HepG2 (cell line): ENCODE measurements at regions not wholly inside any gene's neighbourhood (a gene's known extent, or its start where the extent isn't known, plus 50 kb on each side); places are given as distances from the start of the nearest gene placed in this dataset.

Source experiments
- ATF7-NPFF ChIP-seq: sonication (generic); formaldehyde crosslinking; IDR thresholded peaks from 2 replicates; pipeline ENCODE4 v1.8.1; 2023; ENCODE audit warnings: mild to moderate bottlenecking, low read depth, missing genetic modification reagents, moderate library complexity
- FOXA1 ChIP-seq, 2 experiments: fragments of 450-650 bp in 1 of 2; sonication (generic) in 1 of 2; formaldehyde crosslinking in 1 of 2; IDR thresholded peaks; 2 replicates each; pipeline versions ENCODE4 v1.4.0 to v1.6.1; 2016 to 2020; ENCODE audit warnings: missing genetic modification reagents in 1 of 2
- MBD4 ChIP-seq: IDR thresholded peaks from 2 replicates; pipeline ENCODE4 v1.6.1; 2012; ENCODE audit warnings: low read length, inconsistent platforms, borderline replicate concordance
- MLLT10 ChIP-seq: sonication (generic); formaldehyde crosslinking; IDR thresholded peaks from 2 replicates; pipeline ENCODE4 v1.4.0; 2020; ENCODE audit warnings: missing genetic modification reagents
- PLRG1 ChIP-seq: fragments of 450-650 bp; conservative IDR thresholded peaks from 2 replicates; pipeline ENCODE4 v1.6.1; 2016
- PPARG ChIP-seq: conservative IDR thresholded peaks from 2 replicates; pipeline ENCODE4 v1.6.1; 2016; ENCODE audit warnings: missing biosample characterization, missing genetic modification reagents
- ZFYVE20 ChIP-seq: sonication (generic); formaldehyde crosslinking; IDR thresholded peaks from 2 replicates; pipeline ENCODE4 v1.8.0; 2023; ENCODE audit warnings: low read depth, mild to moderate bottlenecking, moderate library complexity, missing genetic modification reagents, borderline replicate concordance
- ZNF326 ChIP-seq: sonication (generic); formaldehyde crosslinking; IDR thresholded peaks from 2 replicates; pipeline ENCODE4 v1.4.0; 2020; ENCODE audit warnings: missing genetic modification reagents, borderline replicate concordance
- ZNF33A ChIP-seq: sonication (generic); formaldehyde crosslinking; IDR thresholded peaks from 2 replicates; pipeline ENCODE4 v1.5.1; 2020; ENCODE audit warnings: missing genetic modification reagents, mild to moderate bottlenecking, moderate library complexity, borderline replicate concordance
- ZNF350 ChIP-seq: sonication (generic); formaldehyde crosslinking; IDR thresholded peaks from 2 replicates; pipeline ENCODE4 v1.4.0; 2020; ENCODE audit warnings: mild to moderate bottlenecking, low read depth, missing genetic modification reagents, borderline replicate concordance
- ZNF790 ChIP-seq: sonication (generic); formaldehyde crosslinking; IDR thresholded peaks from 2 replicates; pipeline ENCODE4 v1.8.0; 2022; ENCODE audit warnings: missing genetic modification reagents, mild to moderate bottlenecking, borderline replicate concordance
- ZNF878 ChIP-seq: sonication (generic); formaldehyde crosslinking; IDR thresholded peaks from 2 replicates; pipeline ENCODE4 v1.8.1; 2023; ENCODE audit warnings: mild to moderate bottlenecking, missing genetic modification reagents, moderate library complexity
- TF ChIP-seq, protein P1 (sequence below): sonication (generic); formaldehyde crosslinking; IDR thresholded peaks from 2 replicates; pipeline ENCODE4 v1.4.0; 2020; ENCODE audit warnings: missing genetic modification reagents, borderline replicate concordance
- TF ChIP-seq, protein P2 (sequence below): IDR thresholded peaks from 2 replicates; pipeline ENCODE4 v1.6.1; 2016
- TF ChIP-seq, protein P3 (sequence below), 2 experiments: sonication (generic) in 1 of 2; formaldehyde crosslinking in 1 of 2; IDR thresholded peaks; 2 replicates each; pipeline versions ENCODE4 v1.4.0 to v1.6.1; 2018 to 2020; ENCODE audit warnings: missing genetic modification reagents in 2 of 2, borderline replicate concordance in 1 of 2, low read depth in 1 of 2, mild to moderate bottlenecking in 1 of 2, missing biosample characterization in 1 of 2
- TF ChIP-seq, protein P4 (sequence below): sonication (generic); formaldehyde crosslinking; IDR thresholded peaks from 2 replicates; pipeline ENCODE4 v1.4.0; 2020; ENCODE audit warnings: missing genetic modification reagents, borderline replicate concordance

DNA sequence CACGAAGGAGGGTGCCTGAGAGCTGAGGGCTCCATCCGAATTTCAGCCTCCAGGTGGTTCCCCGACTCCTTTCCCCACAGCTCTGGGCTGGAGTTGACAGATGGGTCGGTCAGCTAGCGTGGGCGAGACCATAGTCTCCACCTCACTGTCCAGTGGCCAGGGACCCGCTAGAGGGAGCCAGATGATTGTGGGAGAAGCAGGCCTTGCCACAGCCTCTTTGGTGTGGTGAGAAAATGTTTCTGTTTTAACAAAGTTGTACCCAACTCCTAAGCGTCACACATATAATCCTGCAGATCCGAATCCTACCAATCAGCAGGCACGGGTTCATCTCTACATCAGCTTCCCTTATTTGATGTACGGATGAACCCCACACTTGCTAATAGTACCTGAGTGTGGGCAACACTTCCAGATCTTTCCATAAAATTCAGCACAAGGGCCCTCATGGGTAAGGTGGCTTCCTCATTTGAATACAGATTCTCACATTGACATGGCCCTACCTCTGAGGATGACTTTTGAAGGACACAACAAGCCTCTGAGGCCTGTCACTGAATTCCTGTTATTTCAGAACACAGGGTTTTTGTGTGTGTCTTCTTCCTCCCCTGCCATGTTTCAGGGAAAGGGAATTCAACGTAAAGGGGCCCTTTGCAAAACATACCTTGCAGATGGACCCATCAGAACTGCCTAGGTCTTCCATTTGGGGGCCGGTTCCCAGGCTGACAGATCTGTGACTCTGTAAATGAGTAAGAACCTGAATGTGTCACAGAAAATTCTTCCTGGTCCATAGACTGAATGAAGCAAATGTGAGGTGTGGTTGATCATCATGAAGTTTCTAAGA is 103.2 kb upstream of the DUSP22 start (continued):
- TF ChIP-seq ZNF326 (no peak), ZNF33A (no peak), MBD4 (no peak), PLRG1 (no peak), ZNF790 (CRISPR knock-in tag) (no peak), ZNF350 (CRISPR knock-in tag) (peak; percentile 85), ZFYVE20 (CRISPR knock-in tag) (no peak), MLLT10 (CRISPR knock-in tag) (no peak), FOXA1 (IDR thresholded peaks at IDR 0.05) (no peak), FOXA1 (CRISPR knock-in tag; IDR thresholded peaks at IDR 0.05) (peak; percentile 64), ATF7-NPFF (CRISPR knock-in tag) (0 out of 2 replicates have a peak, but pooled peaks have one; percentile 33), PPARG (CRISPR knock-in tag) (no peak), ZNF878 (no peak)
- TF ChIP-seq, protein P1, sequence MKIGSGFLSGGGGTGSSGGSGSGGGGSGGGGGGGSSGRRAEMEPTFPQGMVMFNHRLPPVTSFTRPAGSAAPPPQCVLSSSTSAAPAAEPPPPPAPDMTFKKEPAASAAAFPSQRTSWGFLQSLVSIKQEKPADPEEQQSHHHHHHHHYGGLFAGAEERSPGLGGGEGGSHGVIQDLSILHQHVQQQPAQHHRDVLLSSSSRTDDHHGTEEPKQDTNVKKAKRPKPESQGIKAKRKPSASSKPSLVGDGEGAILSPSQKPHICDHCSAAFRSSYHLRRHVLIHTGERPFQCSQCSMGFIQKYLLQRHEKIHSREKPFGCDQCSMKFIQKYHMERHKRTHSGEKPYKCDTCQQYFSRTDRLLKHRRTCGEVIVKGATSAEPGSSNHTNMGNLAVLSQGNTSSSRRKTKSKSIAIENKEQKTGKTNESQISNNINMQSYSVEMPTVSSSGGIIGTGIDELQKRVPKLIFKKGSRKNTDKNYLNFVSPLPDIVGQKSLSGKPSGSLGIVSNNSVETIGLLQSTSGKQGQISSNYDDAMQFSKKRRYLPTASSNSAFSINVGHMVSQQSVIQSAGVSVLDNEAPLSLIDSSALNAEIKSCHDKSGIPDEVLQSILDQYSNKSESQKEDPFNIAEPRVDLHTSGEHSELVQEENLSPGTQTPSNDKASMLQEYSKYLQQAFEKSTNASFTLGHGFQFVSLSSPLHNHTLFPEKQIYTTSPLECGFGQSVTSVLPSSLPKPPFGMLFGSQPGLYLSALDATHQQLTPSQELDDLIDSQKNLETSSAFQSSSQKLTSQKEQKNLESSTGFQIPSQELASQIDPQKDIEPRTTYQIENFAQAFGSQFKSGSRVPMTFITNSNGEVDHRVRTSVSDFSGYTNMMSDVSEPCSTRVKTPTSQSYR (CRISPR knock-in tag) = no peak
- TF ChIP-seq, protein P2, sequence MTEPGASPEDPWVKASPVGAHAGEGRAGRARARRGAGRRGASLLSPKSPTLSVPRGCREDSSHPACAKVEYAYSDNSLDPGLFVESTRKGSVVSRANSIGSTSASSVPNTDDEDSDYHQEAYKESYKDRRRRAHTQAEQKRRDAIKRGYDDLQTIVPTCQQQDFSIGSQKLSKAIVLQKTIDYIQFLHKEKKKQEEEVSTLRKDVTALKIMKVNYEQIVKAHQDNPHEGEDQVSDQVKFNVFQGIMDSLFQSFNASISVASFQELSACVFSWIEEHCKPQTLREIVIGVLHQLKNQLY (CRISPR knock-in tag) = no peak
- TF ChIP-seq, protein P3, sequence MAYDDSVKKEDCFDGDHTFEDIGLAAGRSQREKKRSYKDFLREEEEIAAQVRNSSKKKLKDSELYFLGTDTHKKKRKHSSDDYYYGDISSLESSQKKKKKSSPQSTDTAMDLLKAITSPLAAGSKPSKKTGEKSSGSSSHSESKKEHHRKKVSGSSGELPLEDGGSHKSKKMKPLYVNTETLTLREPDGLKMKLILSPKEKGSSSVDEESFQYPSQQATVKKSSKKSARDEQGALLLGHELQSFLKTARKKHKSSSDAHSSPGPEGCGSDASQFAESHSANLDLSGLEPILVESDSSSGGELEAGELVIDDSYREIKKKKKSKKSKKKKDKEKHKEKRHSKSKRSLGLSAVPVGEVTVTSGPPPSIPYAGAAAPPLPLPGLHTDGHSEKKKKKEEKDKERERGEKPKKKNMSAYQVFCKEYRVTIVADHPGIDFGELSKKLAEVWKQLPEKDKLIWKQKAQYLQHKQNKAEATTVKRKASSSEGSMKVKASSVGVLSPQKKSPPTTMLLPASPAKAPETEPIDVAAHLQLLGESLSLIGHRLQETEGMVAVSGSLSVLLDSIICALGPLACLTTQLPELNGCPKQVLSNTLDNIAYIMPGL (CRISPR knock-in tag; IDR thresholded peaks at IDR 0.05; ENCODE audit: borderline replicate concordance in 1 of 2, low read depth in 1 of 2) = peak; percentile 77 to 83
- TF ChIP-seq, protein P4, sequence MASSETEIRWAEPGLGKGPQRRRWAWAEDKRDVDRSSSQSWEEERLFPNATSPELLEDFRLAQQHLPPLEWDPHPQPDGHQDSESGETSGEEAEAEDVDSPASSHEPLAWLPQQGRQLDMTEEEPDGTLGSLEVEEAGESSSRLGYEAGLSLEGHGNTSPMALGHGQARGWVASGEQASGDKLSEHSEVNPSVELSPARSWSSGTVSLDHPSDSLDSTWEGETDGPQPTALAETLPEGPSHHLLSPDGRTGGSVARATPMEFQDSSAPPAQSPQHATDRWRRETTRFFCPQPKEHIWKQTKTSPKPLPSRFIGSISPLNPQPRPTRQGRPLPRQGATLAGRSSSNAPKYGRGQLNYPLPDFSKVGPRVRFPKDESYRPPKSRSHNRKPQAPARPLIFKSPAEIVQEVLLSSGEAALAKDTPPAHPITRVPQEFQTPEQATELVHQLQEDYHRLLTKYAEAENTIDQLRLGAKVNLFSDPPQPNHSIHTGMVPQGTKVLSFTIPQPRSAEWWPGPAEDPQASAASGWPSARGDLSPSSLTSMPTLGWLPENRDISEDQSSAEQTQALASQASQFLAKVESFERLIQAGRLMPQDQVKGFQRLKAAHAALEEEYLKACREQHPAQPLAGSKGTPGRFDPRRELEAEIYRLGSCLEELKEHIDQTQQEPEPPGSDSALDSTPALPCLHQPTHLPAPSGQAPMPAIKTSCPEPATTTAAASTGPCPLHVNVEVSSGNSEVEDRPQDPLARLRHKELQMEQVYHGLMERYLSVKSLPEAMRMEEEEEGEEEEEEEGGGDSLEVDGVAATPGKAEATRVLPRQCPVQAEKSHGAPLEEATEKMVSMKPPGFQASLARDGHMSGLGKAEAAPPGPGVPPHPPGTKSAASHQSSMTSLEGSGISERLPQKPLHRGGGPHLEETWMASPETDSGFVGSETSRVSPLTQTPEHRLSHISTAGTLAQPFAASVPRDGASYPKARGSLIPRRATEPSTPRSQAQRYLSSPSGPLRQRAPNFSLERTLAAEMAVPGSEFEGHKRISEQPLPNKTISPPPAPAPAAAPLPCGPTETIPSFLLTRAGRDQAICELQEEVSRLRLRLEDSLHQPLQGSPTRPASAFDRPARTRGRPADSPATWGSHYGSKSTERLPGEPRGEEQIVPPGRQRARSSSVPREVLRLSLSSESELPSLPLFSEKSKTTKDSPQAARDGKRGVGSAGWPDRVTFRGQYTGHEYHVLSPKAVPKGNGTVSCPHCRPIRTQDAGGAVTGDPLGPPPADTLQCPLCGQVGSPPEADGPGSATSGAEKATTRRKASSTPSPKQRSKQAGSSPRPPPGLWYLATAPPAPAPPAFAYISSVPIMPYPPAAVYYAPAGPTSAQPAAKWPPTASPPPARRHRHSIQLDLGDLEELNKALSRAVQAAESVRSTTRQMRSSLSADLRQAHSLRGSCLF (CRISPR knock-in tag) = no peak
